ENCODE measurements at regions not wholly inside any gene's neighbourhood (a gene's known extent, or its start where the extent isn't known, plus 50 kb on each side); places are given as distances from the start of the nearest gene placed in this dataset.

DNA sequence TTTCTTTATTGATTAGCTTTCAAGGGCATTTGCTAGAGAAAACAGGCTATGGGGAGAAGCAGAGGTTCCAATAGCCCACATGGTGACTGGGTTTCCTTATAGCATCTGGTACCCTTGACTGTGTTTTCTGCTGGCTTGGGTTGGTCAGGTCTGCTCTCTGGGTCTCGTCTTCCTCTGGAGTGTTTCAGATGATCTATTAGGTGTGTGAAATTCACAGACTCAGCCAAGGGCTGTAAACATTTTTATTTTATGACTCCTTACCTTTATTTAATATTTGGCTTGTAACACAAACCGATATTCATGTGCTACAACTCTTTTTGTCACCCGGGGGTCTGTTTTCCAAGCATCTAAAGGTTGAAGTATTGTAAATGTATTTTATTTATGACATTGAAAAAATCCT, 338.9 kb downstream of the GADD45G start (continued):
- TF ChIP-seq, protein P1, sequence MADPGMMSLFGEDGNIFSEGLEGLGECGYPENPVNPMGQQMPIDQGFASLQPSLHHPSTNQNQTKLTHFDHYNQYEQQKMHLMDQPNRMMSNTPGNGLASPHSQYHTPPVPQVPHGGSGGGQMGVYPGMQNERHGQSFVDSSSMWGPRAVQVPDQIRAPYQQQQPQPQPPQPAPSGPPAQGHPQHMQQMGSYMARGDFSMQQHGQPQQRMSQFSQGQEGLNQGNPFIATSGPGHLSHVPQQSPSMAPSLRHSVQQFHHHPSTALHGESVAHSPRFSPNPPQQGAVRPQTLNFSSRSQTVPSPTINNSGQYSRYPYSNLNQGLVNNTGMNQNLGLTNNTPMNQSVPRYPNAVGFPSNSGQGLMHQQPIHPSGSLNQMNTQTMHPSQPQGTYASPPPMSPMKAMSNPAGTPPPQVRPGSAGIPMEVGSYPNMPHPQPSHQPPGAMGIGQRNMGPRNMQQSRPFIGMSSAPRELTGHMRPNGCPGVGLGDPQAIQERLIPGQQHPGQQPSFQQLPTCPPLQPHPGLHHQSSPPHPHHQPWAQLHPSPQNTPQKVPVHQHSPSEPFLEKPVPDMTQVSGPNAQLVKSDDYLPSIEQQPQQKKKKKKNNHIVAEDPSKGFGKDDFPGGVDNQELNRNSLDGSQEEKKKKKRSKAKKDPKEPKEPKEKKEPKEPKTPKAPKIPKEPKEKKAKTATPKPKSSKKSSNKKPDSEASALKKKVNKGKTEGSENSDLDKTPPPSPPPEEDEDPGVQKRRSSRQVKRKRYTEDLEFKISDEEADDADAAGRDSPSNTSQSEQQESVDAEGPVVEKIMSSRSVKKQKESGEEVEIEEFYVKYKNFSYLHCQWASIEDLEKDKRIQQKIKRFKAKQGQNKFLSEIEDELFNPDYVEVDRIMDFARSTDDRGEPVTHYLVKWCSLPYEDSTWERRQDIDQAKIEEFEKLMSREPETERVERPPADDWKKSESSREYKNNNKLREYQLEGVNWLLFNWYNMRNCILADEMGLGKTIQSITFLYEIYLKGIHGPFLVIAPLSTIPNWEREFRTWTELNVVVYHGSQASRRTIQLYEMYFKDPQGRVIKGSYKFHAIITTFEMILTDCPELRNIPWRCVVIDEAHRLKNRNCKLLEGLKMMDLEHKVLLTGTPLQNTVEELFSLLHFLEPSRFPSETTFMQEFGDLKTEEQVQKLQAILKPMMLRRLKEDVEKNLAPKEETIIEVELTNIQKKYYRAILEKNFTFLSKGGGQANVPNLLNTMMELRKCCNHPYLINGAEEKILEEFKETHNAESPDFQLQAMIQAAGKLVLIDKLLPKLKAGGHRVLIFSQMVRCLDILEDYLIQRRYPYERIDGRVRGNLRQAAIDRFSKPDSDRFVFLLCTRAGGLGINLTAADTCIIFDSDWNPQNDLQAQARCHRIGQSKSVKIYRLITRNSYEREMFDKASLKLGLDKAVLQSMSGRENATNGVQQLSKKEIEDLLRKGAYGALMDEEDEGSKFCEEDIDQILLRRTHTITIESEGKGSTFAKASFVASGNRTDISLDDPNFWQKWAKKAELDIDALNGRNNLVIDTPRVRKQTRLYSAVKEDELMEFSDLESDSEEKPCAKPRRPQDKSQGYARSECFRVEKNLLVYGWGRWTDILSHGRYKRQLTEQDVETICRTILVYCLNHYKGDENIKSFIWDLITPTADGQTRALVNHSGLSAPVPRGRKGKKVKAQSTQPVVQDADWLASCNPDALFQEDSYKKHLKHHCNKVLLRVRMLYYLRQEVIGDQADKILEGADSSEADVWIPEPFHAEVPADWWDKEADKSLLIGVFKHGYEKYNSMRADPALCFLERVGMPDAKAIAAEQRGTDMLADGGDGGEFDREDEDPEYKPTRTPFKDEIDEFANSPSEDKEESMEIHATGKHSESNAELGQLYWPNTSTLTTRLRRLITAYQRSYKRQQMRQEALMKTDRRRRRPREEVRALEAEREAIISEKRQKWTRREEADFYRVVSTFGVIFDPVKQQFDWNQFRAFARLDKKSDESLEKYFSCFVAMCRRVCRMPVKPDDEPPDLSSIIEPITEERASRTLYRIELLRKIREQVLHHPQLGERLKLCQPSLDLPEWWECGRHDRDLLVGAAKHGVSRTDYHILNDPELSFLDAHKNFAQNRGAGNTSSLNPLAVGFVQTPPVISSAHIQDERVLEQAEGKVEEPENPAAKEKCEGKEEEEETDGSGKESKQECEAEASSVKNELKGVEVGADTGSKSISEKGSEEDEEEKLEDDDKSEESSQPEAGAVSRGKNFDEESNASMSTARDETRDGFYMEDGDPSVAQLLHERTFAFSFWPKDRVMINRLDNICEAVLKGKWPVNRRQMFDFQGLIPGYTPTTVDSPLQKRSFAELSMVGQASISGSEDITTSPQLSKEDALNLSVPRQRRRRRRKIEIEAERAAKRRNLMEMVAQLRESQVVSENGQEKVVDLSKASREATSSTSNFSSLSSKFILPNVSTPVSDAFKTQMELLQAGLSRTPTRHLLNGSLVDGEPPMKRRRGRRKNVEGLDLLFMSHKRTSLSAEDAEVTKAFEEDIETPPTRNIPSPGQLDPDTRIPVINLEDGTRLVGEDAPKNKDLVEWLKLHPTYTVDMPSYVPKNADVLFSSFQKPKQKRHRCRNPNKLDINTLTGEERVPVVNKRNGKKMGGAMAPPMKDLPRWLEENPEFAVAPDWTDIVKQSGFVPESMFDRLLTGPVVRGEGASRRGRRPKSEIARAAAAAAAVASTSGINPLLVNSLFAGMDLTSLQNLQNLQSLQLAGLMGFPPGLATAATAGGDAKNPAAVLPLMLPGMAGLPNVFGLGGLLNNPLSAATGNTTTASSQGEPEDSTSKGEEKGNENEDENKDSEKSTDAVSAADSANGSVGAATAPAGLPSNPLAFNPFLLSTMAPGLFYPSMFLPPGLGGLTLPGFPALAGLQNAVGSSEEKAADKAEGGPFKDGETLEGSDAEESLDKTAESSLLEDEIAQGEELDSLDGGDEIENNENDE (IDR thresholded peaks at IDR 0.05; ENCODE audit: insufficient replicate concordance, low read length): no peak
- TF ChIP-seq EGR1 (IDR thresholded peaks at IDR 0.05; ENCODE audit: borderline replicate concordance, low read depth, low read length) (no peak), JUND (IDR thresholded peaks at IDR 0.05; ENCODE audit: low read length) (no peak), SIN3A (conservative IDR thresholded peaks at IDR 0.05 in 1 of 2, IDR thresholded peaks at IDR 0.05 in 1 of 2; ENCODE audit: low read depth in 1 of 2, low read length in 2 of 2) (no peak)

All from H1 (cell line).